Fibroblast of skin of right quadriceps (primary cell): ENCODE measurements at regions not wholly inside any gene's neighbourhood (a gene's known extent, or its start where the extent isn't known, plus 50 kb on each side); places are given as distances from the start of the nearest gene placed in this dataset.
A peak's percentile ranks its signal among the peaks of the same experiment; 100 is the strongest.

ENCODE experiments used
- DNase-seq: peaks from one replicate; pipeline ENCODE4 v3.0.0-alpha.2; 2013

GRCh38 chr12:91377436-91377835 is 194.8 kb upstream of the DCN start:
- DNase-seq, result no peak

DNA sequence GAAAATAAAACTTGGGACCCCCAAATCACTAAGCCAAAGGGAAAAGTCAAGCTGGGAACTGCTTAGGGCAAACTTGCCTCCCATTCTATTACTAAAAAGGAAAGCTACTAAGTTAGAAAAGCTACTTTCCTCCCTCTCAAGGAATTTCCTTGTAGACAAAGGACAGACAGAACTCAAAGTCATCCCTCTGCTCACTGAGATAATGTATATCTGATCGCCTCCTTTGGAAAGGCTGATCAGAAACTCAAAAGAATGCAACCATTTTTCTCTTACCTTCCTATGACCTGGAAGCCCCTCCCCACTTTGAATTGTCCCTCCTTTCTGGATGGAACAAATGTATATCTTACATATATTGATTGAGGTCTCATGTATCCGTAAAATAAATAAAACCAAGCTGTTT is 190.5 kb upstream of the DCN start:
- DNase-seq, result no peak

GRCh38 chr12:91370086-91370868 is 187.7 kb upstream of the DCN start:
- no peak for DNase-seq

- no peak for DNase-seq
Measured at GRCh38 chr12:91368613-91369012, 186.0 kb upstream of the DCN start.

- DNase-seq, result peak; percentile 30
Measured at GRCh38 chr12:91367234-91367849, 184.7 kb upstream of the DCN start.

- DNase-seq, result peak; percentile 83
Measured at GRCh38 chr12:91364471-91365184, 182.0 kb upstream of the DCN start.

GRCh38 chr12:91361864-91362263 is 179.2 kb upstream of the DCN start:
- peak; percentile 35 for DNase-seq

DNA sequence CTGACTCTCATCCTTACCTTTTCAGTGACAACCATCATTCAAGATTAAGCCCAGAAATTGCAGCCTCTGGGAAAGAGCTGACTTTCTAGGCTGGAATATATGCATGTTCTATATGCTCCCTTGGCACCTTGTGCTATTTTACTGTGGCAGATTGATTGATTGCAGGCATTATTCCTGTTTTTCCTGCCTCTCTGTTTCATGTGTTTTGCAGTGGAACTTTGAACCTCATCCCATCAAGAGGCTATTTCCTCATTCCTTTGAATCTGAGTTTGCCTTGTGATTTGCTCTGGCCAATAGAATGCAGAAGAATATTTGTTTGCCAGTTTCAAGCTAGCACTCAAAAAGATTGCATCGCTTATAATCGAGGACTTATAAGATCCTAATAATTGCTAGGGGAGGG is 174.8 kb upstream of the DCN start:
- DNase-seq, result no peak

- no peak for DNase-seq
Measured at GRCh38 chr12:91356405-91356804, 173.8 kb upstream of the DCN start.

DNA sequence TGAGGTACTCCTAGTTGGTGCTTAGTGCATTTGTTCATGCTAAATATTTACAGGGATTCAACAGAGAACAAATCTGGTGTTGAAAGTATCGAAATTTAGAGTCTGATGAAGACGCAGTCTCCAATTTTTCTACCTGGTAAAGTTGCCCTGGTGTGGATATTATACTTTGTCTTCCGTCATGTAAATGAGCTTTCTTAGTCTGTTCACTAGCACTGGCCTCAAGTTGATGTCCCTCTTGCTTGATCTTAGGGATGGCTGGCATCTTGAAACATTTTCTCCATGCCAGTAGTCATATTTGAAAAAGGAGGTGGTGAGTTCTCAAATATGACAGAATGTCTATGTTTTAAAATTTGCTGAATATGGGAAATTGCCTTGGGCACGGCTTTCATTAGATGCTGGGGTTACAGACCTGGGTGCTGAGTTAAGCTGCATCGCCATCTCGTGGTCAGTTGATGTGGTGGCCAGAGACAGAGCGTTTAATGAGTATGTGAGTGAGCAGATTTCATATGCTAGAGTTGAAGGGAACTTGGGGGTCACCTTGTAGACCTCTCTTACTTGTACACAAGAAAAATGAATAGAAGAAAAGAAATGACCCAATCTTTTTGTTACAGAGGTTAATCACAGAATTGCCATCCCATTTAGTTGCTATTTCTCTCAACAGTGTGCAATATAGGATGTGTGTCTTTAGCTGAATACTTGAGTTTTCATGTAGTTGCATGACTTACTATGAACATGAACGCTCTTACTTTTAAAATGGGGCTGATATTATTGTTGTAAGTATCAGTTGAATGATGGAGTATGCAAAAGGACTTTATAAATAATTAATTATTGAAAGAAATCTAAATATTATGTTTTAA is 172.8 kb upstream of the DCN start:
- DNase-seq, result peak; percentile 73

- DNase-seq, result no peak
Measured at GRCh38 chr12:91353266-91353665, 170.6 kb upstream of the DCN start.

DNA sequence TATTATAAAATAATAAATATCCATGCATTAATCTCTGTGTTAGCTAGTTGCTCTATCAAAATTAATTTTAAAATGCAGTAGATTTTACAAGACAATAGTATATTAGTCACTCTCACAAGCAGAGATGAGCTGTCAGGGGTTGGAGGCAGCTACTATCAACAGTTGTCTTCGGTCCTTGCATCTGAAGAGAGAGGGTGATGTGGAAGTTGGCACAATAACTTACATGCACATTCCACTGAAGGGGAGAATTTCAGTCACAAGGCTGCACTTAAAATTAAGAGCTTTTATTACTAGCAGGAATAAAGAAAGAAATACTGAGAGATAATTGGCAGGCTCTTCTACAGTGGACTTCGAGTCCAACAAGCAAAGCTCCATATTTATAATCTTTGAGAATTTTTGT is 166.9 kb upstream of the DCN start:
- DNase-seq, result no peak

- DNase-seq, result no peak
Measured at GRCh38 chr12:91347481-91348214, 165.0 kb upstream of the DCN start.

GRCh38 chr12:91346827-91347226 is 164.2 kb upstream of the DCN start:
- no peak for DNase-seq

- no peak for DNase-seq
Measured at GRCh38 chr12:91344408-91344807, 161.8 kb upstream of the DCN start.

GRCh38 chr12:91343010-91343409 is 160.4 kb upstream of the DCN start:
- no peak for DNase-seq

DNA sequence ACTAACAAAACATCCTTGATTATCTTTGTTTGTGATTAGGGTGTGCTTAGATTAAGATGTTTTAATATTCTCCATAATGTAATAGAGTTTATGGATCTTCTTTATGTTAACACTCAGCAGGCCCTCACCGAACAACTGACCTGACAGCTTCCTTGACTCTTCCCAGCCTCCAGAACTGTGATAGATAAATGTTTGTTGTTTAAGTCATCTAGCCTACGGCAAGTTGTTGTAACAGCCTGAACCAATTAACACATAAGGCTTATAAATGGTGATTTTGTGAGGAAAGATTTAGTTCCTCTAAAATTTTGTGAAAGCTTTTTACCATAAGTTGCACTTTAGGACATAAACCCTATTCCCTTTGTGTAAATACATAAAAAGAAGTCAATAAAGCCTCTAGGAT is 156.5 kb upstream of the DCN start:
- DNase-seq, result no peak

DNA sequence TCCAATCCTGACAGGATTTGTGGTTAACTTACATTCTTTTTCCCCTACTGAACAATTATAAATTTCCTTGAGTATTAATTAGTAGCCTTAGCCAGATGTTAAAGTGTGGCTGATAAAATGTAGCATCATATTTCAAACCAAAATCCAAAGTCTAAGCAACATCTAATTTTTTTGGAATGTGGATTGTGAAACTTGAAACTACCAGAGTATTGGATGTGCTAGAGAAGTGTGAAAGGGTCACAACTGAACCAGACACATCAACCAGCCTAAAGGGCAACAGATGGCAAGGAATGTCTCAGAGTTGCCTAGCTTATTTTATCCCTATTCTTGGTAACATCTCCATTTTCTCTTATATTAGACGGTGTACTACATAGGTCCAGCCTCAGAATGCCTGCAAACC is 153.1 kb upstream of the DCN start:
- peak; percentile 76 for DNase-seq

- no peak for DNase-seq
Measured at GRCh38 chr12:91333966-91334365, 151.3 kb upstream of the DCN start.

DNA sequence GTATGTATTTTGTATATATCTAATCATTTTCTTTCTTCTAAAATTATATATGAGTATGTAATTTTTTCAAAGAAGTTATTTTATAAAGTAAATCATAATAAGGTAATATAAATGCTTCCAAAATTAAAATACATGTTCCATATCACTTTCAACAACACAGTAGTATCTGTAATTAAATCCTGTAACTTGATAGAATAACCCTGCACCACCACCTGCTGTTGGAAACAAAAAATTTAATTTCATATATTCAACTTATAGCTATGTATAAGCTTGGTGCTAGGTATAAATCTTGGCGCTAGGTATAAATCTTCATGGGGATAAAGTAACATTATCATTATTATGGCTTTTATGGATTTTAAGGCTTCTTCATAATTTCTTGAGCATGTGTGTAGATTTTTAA is 149.7 kb upstream of the DCN start:
- peak; percentile 22 for DNase-seq

DNA sequence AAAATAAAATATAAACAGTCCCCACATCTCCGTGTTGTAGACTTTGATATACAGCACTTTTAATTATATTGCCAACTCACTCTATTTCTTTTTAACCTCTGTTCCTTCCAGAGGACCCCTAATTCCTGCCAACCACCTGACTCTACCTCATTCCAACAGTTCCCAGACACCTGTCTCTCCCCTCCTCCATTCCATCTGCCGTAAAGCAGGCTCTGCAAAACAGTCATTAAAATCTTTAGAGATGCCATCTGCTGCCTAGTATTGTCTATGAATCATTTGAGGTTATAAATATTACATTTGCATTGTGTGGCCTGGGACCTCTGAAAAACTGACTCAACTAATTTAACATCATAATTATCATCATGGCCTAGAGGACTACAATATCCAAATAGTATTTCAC is 148.8 kb upstream of the DCN start:
- no peak for DNase-seq

DNA sequence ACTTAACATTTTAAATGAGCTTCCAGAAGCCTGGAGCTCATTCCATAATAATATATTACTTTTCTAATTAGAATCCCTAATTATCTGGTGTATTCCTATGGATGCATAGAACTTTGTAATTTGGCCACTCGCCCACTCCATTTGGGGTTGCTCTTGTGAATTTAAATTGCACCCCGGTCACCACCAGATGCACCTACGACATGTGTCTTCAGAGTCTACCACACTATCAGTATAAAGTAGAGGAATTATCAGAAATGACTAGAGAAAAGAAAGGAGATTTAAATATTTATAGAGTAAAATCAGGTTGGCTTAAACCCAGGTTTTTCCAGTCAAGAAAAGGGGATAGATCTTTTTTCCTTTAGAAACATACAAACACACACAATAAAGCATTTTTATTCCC is 145.8 kb upstream of the DCN start:
- no peak for DNase-seq
